ENCODE measurements at regions not wholly inside any gene's neighbourhood (a gene's known extent, or its start where the extent isn't known, plus 50 kb on each side); places are given as distances from the start of the nearest gene placed in this dataset.

- Histone ChIP-seq H3K9me3 (replicated peaks in 1 of 3) (no peaks in the 10 kb centered on the region), H3K27me3 (no peaks in the 10 kb centered on the region), H3K36me3 (replicated peaks in 1 of 2) (no peaks in the 10 kb centered on the region), H3K4me1 (replicated peaks in 1 of 2) (no peaks in the 10 kb centered on the region), H3K4me3 (no peak overlapping the region), H3K27ac (no peak overlapping the region)
- intact Hi-C loops (cut with DNase I): no loop called here
- TF ChIP-seq CTCF (IDR thresholded peaks at IDR 0.05) (no peak), POLR2A (IDR thresholded peaks at IDR 0.05) (no peak)
- DNase-seq: no peak
Measured at GRCh38 chr15:96838081-96838480, 507.6 kb downstream of the NR2F2 start.

GRCh38 chr15:96849271-96849900 lies 518.9 kb downstream of the NR2F2 start:
- H3K36me3 ChIP-seq (replicated peaks in 1 of 2): no peaks in the 10 kb centered on the region
- H3K4me1 ChIP-seq (replicated peaks in 1 of 2): no peaks in the 10 kb centered on the region
- no peak for DNase-seq
- H3K9me3 ChIP-seq (replicated peaks in 1 of 3): no peaks in the 10 kb centered on the region
- H3K4me3 ChIP-seq: no peak overlapping the region
- no peak for TF ChIP-seq CTCF (IDR thresholded peaks at IDR 0.05)
- TF ChIP-seq POLR2A (IDR thresholded peaks at IDR 0.05): no peak
- WGBS, 4 donors: 29 to 36% (median 33%) methylated on average over 11 of the region's 11 CpGs
- no peaks in the 10 kb centered on the region for H3K27me3 ChIP-seq
- intact Hi-C loops (cut with DNase I): no loop called here
- H3K27ac ChIP-seq: no peak overlapping the region

- no peaks in the 10 kb centered on the region for H3K9me3 ChIP-seq (replicated peaks in 1 of 3)
- DNase-seq: peak; percentile 13 to 73 (median 39)
- no peak overlapping the region for H3K4me3 ChIP-seq
- H3K36me3 ChIP-seq (replicated peaks in 1 of 2): no peaks in the 10 kb centered on the region
- no peak overlapping the region for H3K27ac ChIP-seq
- intact Hi-C loops (cut with DNase I): no loop called here
- WGBS, 4 donors: 30 to 57% (median 40%) methylated on average over 3 of the region's 3 CpGs
- no peaks in the 10 kb centered on the region for H3K4me1 ChIP-seq (replicated peaks in 1 of 2)
- no peaks in the 10 kb centered on the region for H3K27me3 ChIP-seq
- TF ChIP-seq POLR2A (IDR thresholded peaks at IDR 0.05): no peak
- no peak for TF ChIP-seq CTCF (IDR thresholded peaks at IDR 0.05)
Measured at GRCh38 chr15:96851613-96852012, 521.1 kb downstream of the NR2F2 start.

GRCh38 chr15:96858694-96859093 lies 528.2 kb downstream of the NR2F2 start:
- no peak for DNase-seq
- no peaks in the 10 kb centered on the region for H3K27me3 ChIP-seq
- intact Hi-C loops (cut with DNase I): no loop called here
- H3K27ac ChIP-seq: no peak overlapping the region
- H3K9me3 ChIP-seq (replicated peaks in 1 of 3): no peaks in the 10 kb centered on the region
- no peaks in the 10 kb centered on the region for H3K36me3 ChIP-seq (replicated peaks in 1 of 2)
- H3K4me3 ChIP-seq: no peak overlapping the region
- WGBS, 4 donors: 47 to 85% (median 77%) methylated on average over 3 to 9 of the region's 9 CpGs
- TF ChIP-seq CTCF (IDR thresholded peaks at IDR 0.05) (no peak), POLR2A (IDR thresholded peaks at IDR 0.05) (no peak)
- H3K4me1 ChIP-seq (replicated peaks in 1 of 2): no peaks in the 10 kb centered on the region
